GM12865 (cell line): ENCODE measurements at regions not wholly inside any gene's neighbourhood (a gene's known extent, or its start where the extent isn't known, plus 50 kb on each side); places are given as distances from the start of the nearest gene placed in this dataset.

Source experiments
- DNase-seq: peaks from one replicate; pipeline ENCODE4 v3.0.0; 2010; ENCODE audit warnings: low read depth
- H3K4me3 ChIP-seq: 2 replicates; pipeline ENCODE4 v1.5.1; 2011; ENCODE audit warnings: mild to moderate bottlenecking, low read depth, low read length, control low read depth
- TF ChIP-seq, protein P1 (sequence below): IDR thresholded peaks from 2 replicates; pipeline ENCODE4 v1.5.1; 2011; ENCODE audit warnings: low read length, control low read depth, low read depth, inconsistent platforms; ENCODE audit not compliant: insufficient read depth; ENCODE audit errors: missing control alignments

DNA sequence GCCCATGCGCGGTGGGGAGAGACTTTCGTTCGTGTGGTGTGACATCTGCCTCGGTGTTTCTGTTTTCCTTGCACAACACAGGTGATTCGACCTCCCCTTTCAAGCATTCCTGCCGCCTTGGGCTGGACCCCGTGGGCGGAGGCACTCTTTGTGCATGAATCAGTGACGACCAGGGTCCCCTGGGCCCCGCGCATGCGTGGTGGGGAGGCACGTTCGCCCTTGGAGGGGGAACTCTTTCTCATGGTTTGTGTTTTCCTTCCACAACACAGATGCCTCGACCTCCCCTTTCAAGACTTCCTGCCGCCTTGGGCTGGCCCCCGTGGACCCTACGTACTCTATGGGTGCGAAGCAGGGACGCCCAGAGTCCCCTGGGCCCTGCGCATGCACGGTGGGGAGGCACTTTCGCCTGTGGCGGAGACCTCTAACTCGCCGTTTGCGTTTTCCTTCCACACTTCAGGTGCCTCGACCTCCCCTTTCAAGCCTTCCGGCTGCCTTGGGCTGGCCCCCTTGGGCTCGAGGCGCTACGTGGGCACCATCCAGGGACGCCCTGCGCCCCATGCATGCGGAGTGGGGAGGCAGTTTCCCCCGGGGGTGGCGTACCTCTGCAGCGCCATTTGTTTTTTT, 340.9 kb downstream of the ALG10 start:
- H3K4me3 ChIP-seq = no peak overlapping the region
- TF ChIP-seq, protein P1, sequence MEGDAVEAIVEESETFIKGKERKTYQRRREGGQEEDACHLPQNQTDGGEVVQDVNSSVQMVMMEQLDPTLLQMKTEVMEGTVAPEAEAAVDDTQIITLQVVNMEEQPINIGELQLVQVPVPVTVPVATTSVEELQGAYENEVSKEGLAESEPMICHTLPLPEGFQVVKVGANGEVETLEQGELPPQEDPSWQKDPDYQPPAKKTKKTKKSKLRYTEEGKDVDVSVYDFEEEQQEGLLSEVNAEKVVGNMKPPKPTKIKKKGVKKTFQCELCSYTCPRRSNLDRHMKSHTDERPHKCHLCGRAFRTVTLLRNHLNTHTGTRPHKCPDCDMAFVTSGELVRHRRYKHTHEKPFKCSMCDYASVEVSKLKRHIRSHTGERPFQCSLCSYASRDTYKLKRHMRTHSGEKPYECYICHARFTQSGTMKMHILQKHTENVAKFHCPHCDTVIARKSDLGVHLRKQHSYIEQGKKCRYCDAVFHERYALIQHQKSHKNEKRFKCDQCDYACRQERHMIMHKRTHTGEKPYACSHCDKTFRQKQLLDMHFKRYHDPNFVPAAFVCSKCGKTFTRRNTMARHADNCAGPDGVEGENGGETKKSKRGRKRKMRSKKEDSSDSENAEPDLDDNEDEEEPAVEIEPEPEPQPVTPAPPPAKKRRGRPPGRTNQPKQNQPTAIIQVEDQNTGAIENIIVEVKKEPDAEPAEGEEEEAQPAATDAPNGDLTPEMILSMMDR = no peak
- DNase-seq = no peak

GRCh38 chr12:34368079-34368478, 345.8 kb downstream of the ALG10 start:
- no peak overlapping the region for H3K4me3 ChIP-seq
- DNase-seq = no peak
- TF ChIP-seq, protein P1 = no peak

DNA sequence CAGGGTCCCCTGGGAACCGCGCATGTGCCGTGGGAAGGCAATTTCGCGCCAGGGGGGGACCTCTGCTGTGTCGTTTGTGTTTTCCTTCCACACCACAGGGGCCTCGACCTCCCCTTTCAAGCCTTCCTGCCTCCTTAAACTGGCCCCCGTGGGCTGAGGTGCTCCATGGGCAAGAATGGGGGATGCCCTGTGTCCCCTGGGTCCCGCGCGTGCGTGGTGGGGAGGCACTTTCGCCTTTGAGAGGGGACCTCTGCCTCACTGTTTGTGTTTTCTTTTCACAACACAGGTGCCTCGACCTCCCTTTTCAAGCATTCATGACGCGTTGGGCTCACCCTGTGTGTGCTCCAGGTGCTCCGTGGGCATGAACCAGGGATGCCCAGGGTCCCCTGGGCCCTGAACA, 348.8 kb downstream of the ALG10 start:
- no peak overlapping the region for H3K4me3 ChIP-seq
- no peak for DNase-seq
- TF ChIP-seq, protein P1 = no peak

- no peak overlapping the region for H3K4me3 ChIP-seq
- TF ChIP-seq, protein P1 = no peak
- DNase-seq = no peak
Measured at GRCh38 chr12:34372003-34372402, 349.7 kb downstream of the ALG10 start.

DNA sequence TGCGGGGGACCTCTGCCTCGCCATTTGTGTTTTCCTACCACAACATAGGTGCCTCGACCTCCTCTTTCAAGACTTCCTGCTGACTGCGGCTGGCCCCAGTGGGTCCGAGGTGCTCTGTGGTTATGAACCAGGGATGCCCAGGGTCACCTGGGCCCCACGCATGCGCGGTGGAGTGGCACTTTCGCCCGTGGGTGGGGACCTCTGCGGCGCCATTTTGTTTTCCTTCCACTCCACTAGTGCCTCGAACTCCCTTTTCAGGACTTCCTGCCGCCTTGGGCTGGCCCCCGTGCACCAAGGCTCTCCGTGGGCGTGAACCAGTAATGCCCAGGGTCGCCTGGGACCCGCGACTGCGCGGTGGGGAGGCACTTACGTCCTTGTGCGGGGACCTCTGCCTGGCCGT, 351.6 kb downstream of the ALG10 start:
- no peak for DNase-seq
- H3K4me3 ChIP-seq = no peak overlapping the region
- TF ChIP-seq, protein P1 = no peak

GRCh38 chr12:34376133-34376799, 354.0 kb downstream of the ALG10 start:
- no peak for DNase-seq
- TF ChIP-seq, protein P1 = no peak
- no peak overlapping the region for H3K4me3 ChIP-seq
